Thymus (tissue), 11 donors: ENCODE measurements at regions not wholly inside any gene's neighbourhood (a gene's known extent, or its start where the extent isn't known, plus 50 kb on each side); places are given as distances from the start of the nearest gene placed in this dataset.

Experiments used
- DNase-seq, 9 donors: peaks; one replicate each; pipeline ENCODE4 v3.0.0-alpha.2; 2013; ENCODE audit warnings: low spot score in 9 of 9, low read depth in 6 of 9, missing footprints in 1 of 9
- H3K27ac ChIP-seq, 2 donors: one replicate each; pipeline ENCODE4 v1.5.1; 2013; ENCODE audit warnings: control low read depth in 1 of 2, low read depth in 1 of 2, low read length in 1 of 2, mild to moderate bottlenecking in 1 of 2, moderate library complexity in 1 of 2
- H3K27me3 ChIP-seq, 2 donors: one replicate each; pipeline ENCODE4 v1.5.1; 2013; ENCODE audit warnings: low read length in 1 of 2; ENCODE audit not compliant: control insufficient read depth in 2 of 2, insufficient read depth in 1 of 2
- H3K36me3 ChIP-seq, 2 donors: one replicate each; pipeline ENCODE4 v1.5.1; 2013; ENCODE audit warnings: low read length in 1 of 2, mild to moderate bottlenecking in 1 of 2, moderate library complexity in 1 of 2; ENCODE audit not compliant: control insufficient read depth in 2 of 2, insufficient read depth in 2 of 2
- H3K4me1 ChIP-seq, 2 donors: one replicate each; pipeline ENCODE4 v1.5.1; 2013; ENCODE audit warnings: low read length in 2 of 2; ENCODE audit not compliant: control insufficient read depth in 2 of 2, insufficient read depth in 2 of 2
- H3K4me3 ChIP-seq, 2 donors: one replicate each; pipeline ENCODE4 v1.5.1; 2013; ENCODE audit warnings: low read length in 2 of 2, control low read depth in 1 of 2, mild to moderate bottlenecking in 1 of 2
- H3K9me3 ChIP-seq, 2 donors: one replicate each; pipeline ENCODE4 v1.5.1; 2013; ENCODE audit warnings: low read length in 1 of 2, mild to moderate bottlenecking in 1 of 2; ENCODE audit not compliant: control insufficient read depth in 2 of 2, insufficient read depth in 1 of 2
- WGBS: extraction: QIAGEN DNeasy Blood & Tissue Kit; methylation state at CpG from one replicate; pipeline ENCODE4 v1.1.7; 2013; 5-methylcytosine and 5-hydroxymethylcytosine counted together
- donor health status: healthy.

DNA sequence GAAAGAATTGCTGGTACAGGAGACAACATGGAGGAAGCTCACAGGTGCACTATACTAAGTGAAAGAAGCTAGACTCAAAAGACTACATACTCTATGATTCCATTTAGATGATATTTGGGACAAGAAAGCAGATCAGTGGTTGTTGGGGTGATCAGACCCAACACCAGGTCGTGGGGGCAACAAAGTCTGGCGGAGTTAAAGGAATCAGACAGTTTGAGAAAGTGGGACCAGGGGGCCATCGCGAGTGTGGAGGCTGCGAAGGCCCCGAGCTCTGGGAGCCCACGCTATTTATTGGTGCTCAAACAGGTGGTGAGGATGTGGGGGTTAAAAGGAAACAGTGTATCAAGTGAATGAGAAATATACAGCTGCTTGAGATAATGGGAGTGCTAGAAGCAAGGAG is 282.8 kb upstream of the SGK1 start:
- no peak for DNase-seq
- no peaks in the 10 kb centered on the region for H3K36me3 ChIP-seq
- 93% methylated on average over 7 of the region's 7 CpGs for WGBS
- peaks cover 0 to 7% of the 10 kb centered on the region in 2 donors for H3K9me3 ChIP-seq
- H3K4me3 ChIP-seq: no peak overlapping the region
- no peaks in the 10 kb centered on the region for H3K27me3 ChIP-seq
- no peaks in the 10 kb centered on the region for H3K4me1 ChIP-seq
- H3K27ac ChIP-seq: no peak overlapping the region

- WGBS: 97% methylated on average over 3 of the region's 3 CpGs
- no peak overlapping the region for H3K27ac ChIP-seq
- no peak for DNase-seq
Observed at GRCh38 chr6:134599079-134599478, 281.2 kb upstream of the SGK1 start.

DNA sequence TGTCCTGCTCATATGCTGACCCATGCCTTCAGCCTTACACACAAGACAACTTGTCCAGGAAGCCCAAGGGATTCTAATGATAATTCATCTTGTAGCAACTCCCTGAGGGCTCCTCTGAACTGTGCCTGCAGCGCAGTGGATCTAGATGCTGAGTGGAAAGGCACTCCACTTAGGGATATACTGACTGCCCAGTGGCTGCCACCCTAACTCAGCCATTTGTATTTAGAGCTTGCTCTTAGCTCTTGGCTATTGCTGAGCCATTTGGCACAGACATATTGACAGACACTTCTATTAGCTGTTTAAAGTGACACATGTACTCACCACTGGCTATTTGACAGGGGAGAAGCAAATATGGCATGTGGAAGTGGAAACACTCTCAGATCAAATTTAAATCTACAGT is 278.3 kb upstream of the SGK1 start:
- no peaks in the 10 kb centered on the region for H3K36me3 ChIP-seq
- no peaks in the 10 kb centered on the region for H3K27me3 ChIP-seq
- 98% methylated on average over 1 of the region's 1 CpG for WGBS
- peaks cover 0 to 7% of the 10 kb centered on the region in 2 donors for H3K9me3 ChIP-seq
- H3K4me1 ChIP-seq: peaks cover 0 to 5% of the 10 kb centered on the region in 2 donors
- DNase-seq: no peak
- H3K27ac ChIP-seq: no peak overlapping the region
- no peak overlapping the region for H3K4me3 ChIP-seq

More at GRCh38 chr6:134599079-134599478, 281.2 kb upstream of the SGK1 start:
- peaks cover 0 to 5% of the 10 kb centered on the region in 2 donors for H3K4me1 ChIP-seq
- no peak overlapping the region for H3K4me3 ChIP-seq
- H3K9me3 ChIP-seq: peaks cover 0 to 7% of the 10 kb centered on the region in 2 donors
- H3K27me3 ChIP-seq: no peaks in the 10 kb centered on the region
- no peaks in the 10 kb centered on the region for H3K36me3 ChIP-seq

GRCh38 chr6:134594881-134595280 is 277.0 kb upstream of the SGK1 start:
- Histone ChIP-seq H3K36me3 (no peaks in the 10 kb centered on the region), H3K4me1 (peaks cover 0 to 5% of the 10 kb centered on the region in 2 donors), H3K27me3 (no peaks in the 10 kb centered on the region), H3K4me3 (no peak overlapping the region), H3K9me3 (no peaks in the 10 kb centered on the region), H3K27ac (no peak overlapping the region)
- WGBS: 58% methylated on average over 1 of the region's 1 CpG
- no peak for DNase-seq

DNA sequence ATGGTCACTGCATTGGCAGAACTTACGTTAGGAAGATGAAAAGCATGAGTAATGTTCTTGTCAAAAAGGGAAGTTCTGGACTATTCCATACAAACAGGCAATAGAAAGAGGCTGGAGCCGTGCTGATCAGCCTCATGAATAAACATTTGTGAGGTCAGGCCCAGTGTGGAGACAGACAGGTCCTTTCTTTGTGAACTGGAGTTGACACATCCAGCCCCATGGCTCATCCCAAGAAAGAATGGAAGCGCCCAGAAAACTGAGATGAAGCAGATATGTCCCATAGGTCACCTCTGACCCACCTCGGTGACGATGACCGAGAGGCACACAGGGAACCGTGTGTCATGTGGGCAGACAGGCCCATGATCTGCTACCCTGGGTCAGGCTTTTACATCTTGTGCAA is 276.0 kb upstream of the SGK1 start:
- Histone ChIP-seq H3K27ac (no peak overlapping the region), H3K27me3 (no peaks in the 10 kb centered on the region), H3K36me3 (no peaks in the 10 kb centered on the region), H3K4me1 (peaks cover 0 to 5% of the 10 kb centered on the region in 2 donors), H3K4me3 (no peak overlapping the region), H3K9me3 (no peaks in the 10 kb centered on the region)
- DNase-seq: no peak
- 81% methylated on average over 7 of the region's 7 CpGs for WGBS

DNA sequence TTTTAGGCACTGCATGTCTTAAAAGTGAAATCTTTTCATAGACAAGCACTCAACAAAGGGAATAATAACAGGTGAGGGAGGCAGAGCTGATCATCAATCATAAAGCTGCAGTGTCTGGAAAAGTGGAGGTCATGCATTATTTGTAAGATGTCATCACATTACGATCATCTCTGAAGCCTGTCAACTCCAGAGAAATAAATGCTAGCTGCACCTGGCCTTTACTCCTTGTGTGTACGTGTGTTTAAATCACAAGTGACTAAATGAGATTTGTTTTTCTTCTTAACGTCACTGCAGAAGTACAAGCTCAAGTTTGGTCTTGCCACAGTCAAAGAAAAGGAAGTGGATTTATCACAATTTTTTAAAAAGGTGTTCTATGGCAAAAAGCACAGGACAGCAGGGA is 275.5 kb upstream of the SGK1 start:
- WGBS: 90% methylated on average over 3 of the region's 3 CpGs
- Histone ChIP-seq H3K27me3 (no peaks in the 10 kb centered on the region), H3K9me3 (no peaks in the 10 kb centered on the region), H3K36me3 (no peaks in the 10 kb centered on the region), H3K27ac (no peak overlapping the region), H3K4me3 (no peak overlapping the region), H3K4me1 (peaks cover 0 to 5% of the 10 kb centered on the region in 2 donors)
- DNase-seq: peak in 1 of 9 donors; percentile 7

- Histone ChIP-seq H3K4me1 (peaks cover 0 to 5% of the 10 kb centered on the region in 2 donors), H3K27me3 (no peaks in the 10 kb centered on the region), H3K4me3 (no peak overlapping the region), H3K27ac (no peak overlapping the region), H3K9me3 (no peaks in the 10 kb centered on the region), H3K36me3 (no peaks in the 10 kb centered on the region)
- no peak for DNase-seq
- WGBS: 97% methylated on average over 1 of the region's 1 CpG
Observed at GRCh38 chr6:134593024-134593423, 275.1 kb upstream of the SGK1 start.

DNA sequence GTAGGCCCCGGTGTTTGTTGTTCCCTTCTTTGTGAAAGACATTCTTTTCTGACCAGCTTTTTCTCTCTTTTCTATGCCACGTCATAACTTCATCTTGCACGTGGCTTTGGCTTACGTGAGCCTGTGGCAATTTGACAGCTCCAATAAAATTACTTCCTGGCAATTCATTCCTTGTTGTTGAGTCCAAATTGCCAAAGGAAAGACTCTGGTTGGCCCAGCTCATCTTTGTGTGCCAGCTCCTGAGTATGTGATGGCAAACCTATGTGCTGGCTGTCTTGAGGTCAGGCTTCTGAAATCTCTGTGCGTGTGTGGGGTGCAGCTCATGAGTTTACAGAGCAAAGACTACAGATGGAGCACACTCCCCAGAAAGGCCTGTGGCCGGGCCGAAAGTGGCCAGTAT is 272.5 kb upstream of the SGK1 start:
- H3K27me3 ChIP-seq: no peaks in the 10 kb centered on the region
- H3K36me3 ChIP-seq: no peaks in the 10 kb centered on the region
- DNase-seq: no peak
- WGBS: 98% methylated on average over 7 of the region's 7 CpGs
- no peaks in the 10 kb centered on the region for H3K9me3 ChIP-seq
- H3K27ac ChIP-seq: no peak overlapping the region
- H3K4me1 ChIP-seq: peaks cover 0 to 5% of the 10 kb centered on the region in 2 donors
- no peak overlapping the region for H3K4me3 ChIP-seq

DNA sequence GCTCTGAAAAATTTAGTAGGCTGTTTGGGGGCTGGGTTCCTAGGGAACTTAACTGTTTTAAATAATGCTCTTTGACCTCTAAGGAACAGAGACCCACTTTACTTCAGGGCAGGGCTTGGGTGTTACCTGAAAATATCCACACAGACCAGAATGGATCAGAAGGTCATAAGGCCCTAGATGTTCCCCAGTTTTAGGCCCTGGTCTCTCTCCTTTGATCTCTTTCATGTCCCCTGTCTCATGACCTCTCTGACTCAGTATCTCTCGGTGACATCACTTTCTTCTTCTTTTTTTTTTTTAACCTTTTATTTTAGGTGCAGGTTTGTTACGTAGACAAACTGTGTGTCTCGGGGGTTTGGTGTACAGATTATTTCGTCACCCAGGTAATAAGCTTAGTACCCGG is 272.1 kb upstream of the SGK1 start:
- WGBS: 96% methylated on average over 5 of the region's 5 CpGs
- Histone ChIP-seq H3K4me1 (peaks cover 0 to 3% of the 10 kb centered on the region in 2 donors), H3K4me3 (no peak overlapping the region), H3K27me3 (no peaks in the 10 kb centered on the region), H3K36me3 (no peaks in the 10 kb centered on the region), H3K9me3 (no peaks in the 10 kb centered on the region), H3K27ac (no peak overlapping the region)
- DNase-seq: no peak

GRCh38 chr6:134589512-134589911 is 271.6 kb upstream of the SGK1 start:
- Histone ChIP-seq H3K9me3 (no peaks in the 10 kb centered on the region), H3K27me3 (no peaks in the 10 kb centered on the region), H3K4me1 (no peaks in the 10 kb centered on the region), H3K4me3 (no peak overlapping the region), H3K36me3 (no peaks in the 10 kb centered on the region), H3K27ac (no peak overlapping the region)
- 97% methylated on average over 5 of the region's 5 CpGs for whole genome bisulfite sequencing
- DNase-seq: no peak
